Panc1 (cell line): ENCODE measurements at regions not wholly inside any gene's neighbourhood (a gene's known extent, or its start where the extent isn't known, plus 50 kb on each side); places are given as distances from the start of the nearest gene placed in this dataset.

ENCODE experiments used
- POLR2AphosphoS5 ChIP-seq: IDR thresholded peaks from 2 replicates; pipeline ENCODE4 v1.6.1; 2012; ENCODE audit warnings: mild to moderate bottlenecking, low read depth, low read length, moderate library complexity
- SIN3A ChIP-seq: IDR thresholded peaks from 2 replicates; pipeline ENCODE4 v1.6.1; 2012; ENCODE audit warnings: low read depth, mild to moderate bottlenecking, low read length, moderate library complexity, borderline replicate concordance; ENCODE audit not compliant: insufficient read depth
- TCF7L2 ChIP-seq: IDR thresholded peaks from 2 replicates; pipeline ENCODE4 v1.6.1; 2011; ENCODE audit warnings: mild to moderate bottlenecking, low read depth, low read length, inconsistent platforms
- TF ChIP-seq, protein P1 (sequence below): fragments of 450-650 bp; IDR thresholded peaks from 2 replicates; pipeline ENCODE4 v1.5.1; 2017; ENCODE audit warnings: mild to moderate bottlenecking

DNA sequence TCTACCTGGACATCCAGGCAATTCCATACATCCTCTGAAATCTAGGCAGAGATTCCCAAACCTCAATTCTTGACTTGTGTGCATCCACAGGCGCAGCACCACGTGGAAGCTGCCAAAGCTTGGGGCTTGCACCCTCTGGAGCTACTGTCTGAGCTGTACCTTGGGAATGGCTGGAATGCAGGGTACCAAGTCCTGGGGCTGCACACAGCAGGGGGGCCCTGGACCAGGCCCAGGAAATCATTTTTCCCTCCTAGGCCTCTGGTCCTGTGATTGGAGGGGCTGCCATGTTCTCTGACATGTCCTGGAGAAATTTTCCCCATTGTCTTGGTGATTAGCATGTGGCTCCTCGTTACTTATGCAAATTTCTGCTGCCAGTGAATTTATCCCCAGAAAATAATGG, 391.9 kb upstream of the CHD6 start:
- TF ChIP-seq, protein P1, sequence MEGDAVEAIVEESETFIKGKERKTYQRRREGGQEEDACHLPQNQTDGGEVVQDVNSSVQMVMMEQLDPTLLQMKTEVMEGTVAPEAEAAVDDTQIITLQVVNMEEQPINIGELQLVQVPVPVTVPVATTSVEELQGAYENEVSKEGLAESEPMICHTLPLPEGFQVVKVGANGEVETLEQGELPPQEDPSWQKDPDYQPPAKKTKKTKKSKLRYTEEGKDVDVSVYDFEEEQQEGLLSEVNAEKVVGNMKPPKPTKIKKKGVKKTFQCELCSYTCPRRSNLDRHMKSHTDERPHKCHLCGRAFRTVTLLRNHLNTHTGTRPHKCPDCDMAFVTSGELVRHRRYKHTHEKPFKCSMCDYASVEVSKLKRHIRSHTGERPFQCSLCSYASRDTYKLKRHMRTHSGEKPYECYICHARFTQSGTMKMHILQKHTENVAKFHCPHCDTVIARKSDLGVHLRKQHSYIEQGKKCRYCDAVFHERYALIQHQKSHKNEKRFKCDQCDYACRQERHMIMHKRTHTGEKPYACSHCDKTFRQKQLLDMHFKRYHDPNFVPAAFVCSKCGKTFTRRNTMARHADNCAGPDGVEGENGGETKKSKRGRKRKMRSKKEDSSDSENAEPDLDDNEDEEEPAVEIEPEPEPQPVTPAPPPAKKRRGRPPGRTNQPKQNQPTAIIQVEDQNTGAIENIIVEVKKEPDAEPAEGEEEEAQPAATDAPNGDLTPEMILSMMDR = no peak
- TF ChIP-seq SIN3A = no peak
- no peak for TF ChIP-seq POLR2AphosphoS5
- no peak for TF ChIP-seq TCF7L2
